GM18951 (cell line): ENCODE measurements at regions not wholly inside any gene's neighbourhood (a gene's known extent, or its start where the extent isn't known, plus 50 kb on each side); places are given as distances from the start of the nearest gene placed in this dataset.
"Not testable (repeated sequence)": the region's sequence is repeated elsewhere in the genome, so short reads cannot be mapped to it uniquely, and the experiment has no call there.

ENCODE experiments used
- POLR2A ChIP-seq: IDR thresholded peaks from 4 replicates; pipeline ENCODE4 v1.6.1; 2011; ENCODE audit warnings: mild to moderate bottlenecking; ENCODE audit not compliant: insufficient read length, insufficient read depth; ENCODE audit errors: extremely low read depth
- in situ Hi-C: fragments of 300-500 bp; cut with MboI; formaldehyde crosslinking; loops from one replicate; pipeline ENCODE4 v1.12.0; 2022; ENCODE audit warnings: low sequenced_read_pairs, mixed read lengths, inconsistent platforms; ENCODE audit not compliant: unreplicated experiment

GRCh38 chr3:18703798-18704197 is 278.7 kb upstream of the SATB1 start:
- in situ Hi-C loops: no loop called here
- no peak for TF ChIP-seq POLR2A

DNA sequence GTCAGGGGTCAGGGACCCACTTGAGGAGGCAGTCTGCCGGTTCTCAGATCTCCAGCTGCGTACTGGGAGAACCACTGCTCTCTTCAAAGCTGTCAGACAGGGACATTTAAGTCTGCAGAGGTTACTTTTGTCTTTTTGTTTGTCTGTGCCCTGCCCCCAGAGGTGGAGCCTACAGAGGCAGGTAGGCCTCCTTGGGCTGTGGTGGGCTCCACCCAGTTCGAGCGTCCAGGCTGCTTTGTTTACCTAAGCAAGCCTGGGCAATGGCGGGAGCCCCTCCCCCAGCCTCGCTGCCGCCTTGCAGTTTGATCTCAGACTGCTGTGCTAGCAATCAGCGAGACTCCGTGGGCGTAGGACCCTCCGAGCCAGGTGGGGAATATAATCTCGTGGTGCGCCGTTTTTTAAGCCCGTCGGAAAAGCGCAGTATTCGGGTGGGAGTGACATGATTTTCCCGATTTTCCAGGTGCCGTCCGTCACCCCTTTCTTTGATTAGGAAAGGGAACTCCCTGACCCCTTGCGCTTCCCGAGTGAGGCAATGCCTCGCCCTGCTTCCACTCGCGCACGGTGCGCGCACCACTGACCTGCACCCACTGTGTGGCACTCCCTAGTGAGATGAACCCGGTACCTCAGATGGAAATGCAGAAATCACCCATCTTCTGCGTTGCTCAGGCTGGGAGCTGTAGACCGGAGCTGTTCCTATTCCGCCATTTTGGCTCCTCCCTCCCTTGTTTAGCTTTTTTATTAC is 268.6 kb upstream of the SATB1 start:
- in situ Hi-C loops: not testable (repeated sequence)

DNA sequence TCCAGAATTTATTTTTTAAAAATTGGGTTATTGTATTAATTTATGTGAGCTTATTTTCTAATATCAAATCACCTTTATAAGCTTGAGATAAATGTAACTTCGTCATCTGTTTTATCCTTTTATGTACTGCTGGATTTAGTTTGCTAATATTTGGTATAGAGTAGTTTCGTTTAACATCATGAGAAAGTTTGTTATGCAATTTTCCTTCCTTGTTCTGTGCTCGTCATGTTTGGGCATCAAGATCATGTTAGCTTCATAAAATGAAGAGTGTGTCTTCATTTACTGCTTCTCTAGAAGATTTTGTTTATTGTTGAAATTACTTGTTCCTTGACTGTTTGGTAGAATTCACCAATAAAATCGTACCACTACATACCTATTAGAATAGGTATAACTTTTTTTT is 262.1 kb upstream of the SATB1 start:
- no peak for TF ChIP-seq POLR2A
- in situ Hi-C loops: no loop called here

GRCh38 chr3:18683900-18684299 is 258.8 kb upstream of the SATB1 start:
- no peak for TF ChIP-seq POLR2A
- in situ Hi-C loops: no loop called here

DNA sequence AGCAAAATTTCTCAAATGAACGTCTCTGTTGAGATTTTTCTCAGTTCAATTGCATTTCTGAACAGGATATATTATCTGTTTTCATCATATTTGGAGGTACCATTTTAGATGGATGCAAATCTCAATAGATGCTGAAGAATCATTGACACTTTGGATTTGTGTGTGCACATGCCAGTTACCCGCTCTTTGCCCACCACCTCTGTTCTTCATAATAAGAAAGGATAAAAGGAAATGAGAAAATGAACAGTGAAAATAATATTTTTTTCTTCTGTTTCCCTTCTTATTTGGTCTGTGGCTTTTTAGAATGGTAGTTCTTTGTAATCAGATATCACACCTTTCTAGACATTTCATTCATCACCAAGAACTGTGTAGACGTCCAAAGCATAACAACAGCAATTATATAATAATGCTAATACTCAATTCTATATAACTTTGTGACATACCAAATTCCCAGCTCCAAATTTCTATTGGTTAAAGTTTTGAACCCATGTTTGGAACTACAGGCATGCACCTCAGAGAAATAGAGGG is 256.7 kb upstream of the SATB1 start:
- no peak for TF ChIP-seq POLR2A
- in situ Hi-C loops: no loop called here

DNA sequence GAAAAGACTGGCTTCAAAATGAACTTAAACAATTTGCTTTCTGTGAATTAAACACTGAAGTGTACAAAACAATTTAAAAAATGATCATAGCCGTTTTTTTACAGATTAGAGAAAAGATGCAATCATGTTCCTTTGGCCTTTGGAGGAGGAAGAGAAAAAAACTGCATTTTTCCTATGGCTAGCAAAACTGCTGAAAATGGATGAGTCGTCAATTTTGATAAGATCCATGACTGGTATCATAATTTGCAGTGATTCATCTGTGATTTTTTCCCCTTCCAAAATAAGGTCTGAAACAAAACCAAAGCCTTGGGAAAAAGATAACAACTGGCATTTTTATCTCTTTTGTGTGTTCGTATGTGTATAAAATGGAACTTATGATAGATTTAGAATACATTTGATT is 255.6 kb upstream of the SATB1 start:
- in situ Hi-C loops: no loop called here
- no peak for TF ChIP-seq POLR2A

- no peak for TF ChIP-seq POLR2A
- in situ Hi-C loops: no loop called here
Observed at GRCh38 chr3:18679238-18679637, 254.1 kb upstream of the SATB1 start.

GRCh38 chr3:18675197-18675596 is 250.1 kb upstream of the SATB1 start:
- TF ChIP-seq POLR2A: no peak
- in situ Hi-C loops: no loop called here

- TF ChIP-seq POLR2A: no peak
- in situ Hi-C loops: no loop called here
Observed at GRCh38 chr3:18672561-18672960, 247.4 kb upstream of the SATB1 start.

GRCh38 chr3:18670759-18671158 is 245.6 kb upstream of the SATB1 start:
- TF ChIP-seq POLR2A: no peak
- in situ Hi-C loops: no loop called here

- TF ChIP-seq POLR2A: no peak
- in situ Hi-C loops: no loop called here
Observed at GRCh38 chr3:18669374-18669773, 244.2 kb upstream of the SATB1 start.

GRCh38 chr3:18667552-18667951 is 242.4 kb upstream of the SATB1 start:
- in situ Hi-C loops: no loop called here
- TF ChIP-seq POLR2A: no peak

GRCh38 chr3:18666655-18667054 is 241.5 kb upstream of the SATB1 start:
- no peak for TF ChIP-seq POLR2A
- in situ Hi-C loops: no loop called here

GRCh38 chr3:18660059-18660458 is 234.9 kb upstream of the SATB1 start:
- in situ Hi-C loops: no loop called here
- no peak for TF ChIP-seq POLR2A
